Panc1 (cell line): ENCODE measurements at regions not wholly inside any gene's neighbourhood (a gene's known extent, or its start where the extent isn't known, plus 50 kb on each side); places are given as distances from the start of the nearest gene placed in this dataset.
A peak's percentile ranks its signal among the peaks of the same experiment; 100 is the strongest.

Experiments
- ATAC-seq: fragments of 200-7000 bp; cut with Tn5 transposase; 2 replicates; pipeline ENCODE4 v1.9.1; 2020; ENCODE audit warnings: mild to moderate bottlenecking, moderate library complexity
- BruUV-seq: library from RNA; stranded (reverse); fragments of 400-500 nt; replicated peaks from 2 replicates; lab custom pipeline; 2021; lab: Mats Ljungman, UMichigan
- CTCF ChIA-PET: fragments of 300-600 bp; sonication (Branson Sonifier 250); formaldehyde crosslinking; loops from one replicate; lab custom pipeline; 2022; ENCODE audit warnings: antibody characterized with exemption; lab: Charles Lee
- POLR2A ChIA-PET: fragments of 300-600 bp; sonication (Branson Sonifier 250); formaldehyde crosslinking; loops from one replicate; lab custom pipeline; 2022; ENCODE audit warnings: antibody characterized with exemption; lab: Charles Lee
- DNase-seq: peaks from one replicate; pipeline ENCODE4 v3.0.0-alpha.2; 2010; ENCODE audit warnings: low read depth, low spot score
- H3K27ac ChIP-seq: 2 replicates; pipeline ENCODE4 v1.5.1; 2011; ENCODE audit warnings: mild to moderate bottlenecking, low read length, inconsistent platforms
- H3K27me3 ChIP-seq: fragments of 200-500 bp; sonication (Bioruptor generic); 2 replicates; pipeline ENCODE4 v1.6.0; 2014; ENCODE audit warnings: low read length, inconsistent platforms; ENCODE audit not compliant: control insufficient read depth, insufficient read depth
- H3K36me3 ChIP-seq: fragments of 200-500 bp; sonication (Bioruptor generic); 2 replicates; pipeline ENCODE4 v1.5.1; 2014; ENCODE audit warnings: inconsistent platforms, mild to moderate bottlenecking, low read length, moderate library complexity; ENCODE audit not compliant: control insufficient read depth, insufficient read depth
- H3K4me1 ChIP-seq: 2 replicates; pipeline ENCODE4 v1.5.1; 2011; ENCODE audit warnings: inconsistent platforms, mild to moderate bottlenecking, low read length, moderate library complexity; ENCODE audit not compliant: control insufficient read depth, insufficient read depth
- H3K4me3 ChIP-seq, 2 experiments: 2 replicates each; pipeline ENCODE4 v1.5.1; 2011 to 2012; ENCODE audit warnings: low read depth in 2 of 2, low read length in 2 of 2, mild to moderate bottlenecking in 2 of 2, inconsistent platforms in 1 of 2, moderate library complexity in 1 of 2
- H3K9me3 ChIP-seq: fragments of 200-500 bp; sonication (Bioruptor generic); 2 replicates; pipeline ENCODE4 v1.5.1; 2014; ENCODE audit warnings: low read depth, mild to moderate bottlenecking, inconsistent platforms, low read length, moderate library complexity; ENCODE audit not compliant: control insufficient read depth, insufficient read depth
- POLR2AphosphoS5 ChIP-seq: IDR thresholded peaks from 2 replicates; pipeline ENCODE4 v1.6.1; 2012; ENCODE audit warnings: mild to moderate bottlenecking, low read depth, low read length, moderate library complexity
- SIN3A ChIP-seq: IDR thresholded peaks from 2 replicates; pipeline ENCODE4 v1.6.1; 2012; ENCODE audit warnings: low read depth, mild to moderate bottlenecking, low read length, moderate library complexity, borderline replicate concordance; ENCODE audit not compliant: insufficient read depth
- TCF7L2 ChIP-seq: IDR thresholded peaks from 2 replicates; pipeline ENCODE4 v1.6.1; 2011; ENCODE audit warnings: mild to moderate bottlenecking, low read depth, low read length, inconsistent platforms
- in situ Hi-C: cut with HindIII; loops from 2 replicates; pipeline ENCODE4 v1.10.0; 2016; ENCODE audit warnings: low sequenced_read_pairs, low pct_unique_long_range_greater_than_20kb
- intact Hi-C: fragments of 100-400 bp; cut with micrococcal nuclease; formaldehyde crosslinking; loops from one replicate; pipeline ENCODE4 v1.10.0; 2022; ENCODE audit not compliant: unreplicated experiment
- TF ChIP-seq, protein P1 (sequence below): fragments of 450-650 bp; IDR thresholded peaks from 2 replicates; pipeline ENCODE4 v1.5.1; 2017; ENCODE audit warnings: mild to moderate bottlenecking
- TF ChIP-seq, protein P2 (sequence below), 2 experiments: IDR thresholded peaks; 2 replicates each; pipeline ENCODE4 v1.6.1; 2011 to 2012; ENCODE audit warnings: low read depth in 2 of 2, control low read depth in 1 of 2, low read length in 1 of 2, mild to moderate bottlenecking in 1 of 2, moderate library complexity in 1 of 2; ENCODE audit not compliant: insufficient read depth in 1 of 2

DNA sequence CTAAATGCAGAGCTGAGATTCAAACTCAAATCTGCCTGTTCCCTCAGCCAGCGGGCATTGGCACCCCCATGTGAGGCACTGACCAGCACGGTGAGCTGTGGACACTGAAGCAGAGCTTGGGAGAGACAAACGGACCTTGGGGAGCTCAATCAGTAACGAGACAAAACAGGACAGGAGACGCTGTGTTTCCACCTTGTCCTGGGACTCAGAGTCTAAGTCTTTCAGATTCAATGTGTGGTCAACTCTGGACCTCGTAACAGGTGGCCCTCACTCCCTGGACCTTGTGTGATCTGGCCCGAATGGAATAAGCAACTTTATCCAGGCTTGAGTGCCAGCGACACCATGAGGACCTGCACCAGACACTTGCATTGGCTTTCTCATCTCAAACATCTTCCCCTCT, 232.5 kb downstream of the UACA start:
- Histone ChIP-seq H3K27ac (0 out of 2 replicates have a peak overlapping the region, but pooled peaks have one; percentile 2), H3K9me3 (no peaks in the 10 kb centered on the region), H3K4me3 (no peak overlapping the region), H3K27me3 (no peaks in the 10 kb centered on the region), H3K36me3 (no peaks in the 10 kb centered on the region), H3K4me1 (peaks cover 21% of the 10 kb centered on the region)
- DNase-seq (no peak), ATAC-seq (no peak)
- no TSS peak for BruUV-seq
- ChIA-PET CTCF (no interaction called here), POLR2A (no interaction called here)
- TF ChIP-seq TCF7L2 (no peak), SIN3A (no peak), POLR2AphosphoS5 (no peak)
- TF ChIP-seq, protein P1, sequence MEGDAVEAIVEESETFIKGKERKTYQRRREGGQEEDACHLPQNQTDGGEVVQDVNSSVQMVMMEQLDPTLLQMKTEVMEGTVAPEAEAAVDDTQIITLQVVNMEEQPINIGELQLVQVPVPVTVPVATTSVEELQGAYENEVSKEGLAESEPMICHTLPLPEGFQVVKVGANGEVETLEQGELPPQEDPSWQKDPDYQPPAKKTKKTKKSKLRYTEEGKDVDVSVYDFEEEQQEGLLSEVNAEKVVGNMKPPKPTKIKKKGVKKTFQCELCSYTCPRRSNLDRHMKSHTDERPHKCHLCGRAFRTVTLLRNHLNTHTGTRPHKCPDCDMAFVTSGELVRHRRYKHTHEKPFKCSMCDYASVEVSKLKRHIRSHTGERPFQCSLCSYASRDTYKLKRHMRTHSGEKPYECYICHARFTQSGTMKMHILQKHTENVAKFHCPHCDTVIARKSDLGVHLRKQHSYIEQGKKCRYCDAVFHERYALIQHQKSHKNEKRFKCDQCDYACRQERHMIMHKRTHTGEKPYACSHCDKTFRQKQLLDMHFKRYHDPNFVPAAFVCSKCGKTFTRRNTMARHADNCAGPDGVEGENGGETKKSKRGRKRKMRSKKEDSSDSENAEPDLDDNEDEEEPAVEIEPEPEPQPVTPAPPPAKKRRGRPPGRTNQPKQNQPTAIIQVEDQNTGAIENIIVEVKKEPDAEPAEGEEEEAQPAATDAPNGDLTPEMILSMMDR, result no peak
- TF ChIP-seq, protein P2, sequence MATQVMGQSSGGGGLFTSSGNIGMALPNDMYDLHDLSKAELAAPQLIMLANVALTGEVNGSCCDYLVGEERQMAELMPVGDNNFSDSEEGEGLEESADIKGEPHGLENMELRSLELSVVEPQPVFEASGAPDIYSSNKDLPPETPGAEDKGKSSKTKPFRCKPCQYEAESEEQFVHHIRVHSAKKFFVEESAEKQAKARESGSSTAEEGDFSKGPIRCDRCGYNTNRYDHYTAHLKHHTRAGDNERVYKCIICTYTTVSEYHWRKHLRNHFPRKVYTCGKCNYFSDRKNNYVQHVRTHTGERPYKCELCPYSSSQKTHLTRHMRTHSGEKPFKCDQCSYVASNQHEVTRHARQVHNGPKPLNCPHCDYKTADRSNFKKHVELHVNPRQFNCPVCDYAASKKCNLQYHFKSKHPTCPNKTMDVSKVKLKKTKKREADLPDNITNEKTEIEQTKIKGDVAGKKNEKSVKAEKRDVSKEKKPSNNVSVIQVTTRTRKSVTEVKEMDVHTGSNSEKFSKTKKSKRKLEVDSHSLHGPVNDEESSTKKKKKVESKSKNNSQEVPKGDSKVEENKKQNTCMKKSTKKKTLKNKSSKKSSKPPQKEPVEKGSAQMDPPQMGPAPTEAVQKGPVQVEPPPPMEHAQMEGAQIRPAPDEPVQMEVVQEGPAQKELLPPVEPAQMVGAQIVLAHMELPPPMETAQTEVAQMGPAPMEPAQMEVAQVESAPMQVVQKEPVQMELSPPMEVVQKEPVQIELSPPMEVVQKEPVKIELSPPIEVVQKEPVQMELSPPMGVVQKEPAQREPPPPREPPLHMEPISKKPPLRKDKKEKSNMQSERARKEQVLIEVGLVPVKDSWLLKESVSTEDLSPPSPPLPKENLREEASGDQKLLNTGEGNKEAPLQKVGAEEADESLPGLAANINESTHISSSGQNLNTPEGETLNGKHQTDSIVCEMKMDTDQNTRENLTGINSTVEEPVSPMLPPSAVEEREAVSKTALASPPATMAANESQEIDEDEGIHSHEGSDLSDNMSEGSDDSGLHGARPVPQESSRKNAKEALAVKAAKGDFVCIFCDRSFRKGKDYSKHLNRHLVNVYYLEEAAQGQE (IDR thresholded peaks at IDR 0.05; ENCODE audit: insufficient read depth in 1 of 2, low read depth in 2 of 2, low read length in 1 of 2), result no peak
- intact Hi-C loops (no loop called here), in situ Hi-C loops (no loop called here)

- Histone ChIP-seq H3K9me3 (no peaks in the 10 kb centered on the region), H3K4me3 (no peak overlapping the region), H3K27ac (0 out of 2 replicates have a peak overlapping the region, but pooled peaks have one; percentile 2), H3K27me3 (no peaks in the 10 kb centered on the region), H3K4me1 (peaks cover 25% of the 10 kb centered on the region), H3K36me3 (no peaks in the 10 kb centered on the region)
- BruUV-seq, result no TSS peak
- ChIA-PET CTCF (no interaction called here), POLR2A (no interaction called here)
- intact Hi-C loops (no loop called here), in situ Hi-C loops (no loop called here)
- DNase-seq, result no peak
- TF ChIP-seq, protein P2 (IDR thresholded peaks at IDR 0.05; ENCODE audit: insufficient read depth in 1 of 2, low read depth in 2 of 2, low read length in 1 of 2), result no peak
- no peak for TF ChIP-seq TCF7L2
- TF ChIP-seq, protein P1, result no peak
- TF ChIP-seq POLR2AphosphoS5, result no peak
- TF ChIP-seq SIN3A, result no peak
- ATAC-seq, result no peak
Observed at GRCh38 chr15:70530503-70530902, 232.9 kb downstream of the UACA start.
